ENCODE measurements at regions not wholly inside any gene's neighbourhood (a gene's known extent, or its start where the extent isn't known, plus 50 kb on each side); places are given as distances from the start of the nearest gene placed in this dataset.

- no peak for DNase-seq (ENCODE audit: low read depth in 4 of 4, low spot score in 1 of 4)
Measured at GRCh38 chr18:78849046-78849445, 130.6 kb upstream of the SALL3 start.

- DNase-seq (ENCODE audit: low read depth in 4 of 4, low spot score in 1 of 4), result no peak
Measured at GRCh38 chr18:78849458-78849857, 130.2 kb upstream of the SALL3 start.

- no peak for DNase-seq (ENCODE audit: low read depth in 4 of 4, low spot score in 1 of 4)
Measured at GRCh38 chr18:78853341-78853740, 126.3 kb upstream of the SALL3 start.

GRCh38 chr18:78855188-78855587, 124.4 kb upstream of the SALL3 start:
- DNase-seq (ENCODE audit: low read depth in 4 of 4, low spot score in 1 of 4), result no peak

- DNase-seq (ENCODE audit: low read depth in 4 of 4, low spot score in 1 of 4), result no peak
Measured at GRCh38 chr18:78856569-78857313, 122.9 kb upstream of the SALL3 start.

- DNase-seq (ENCODE audit: low read depth in 4 of 4, low spot score in 1 of 4), result no peak
Measured at GRCh38 chr18:78857314-78858150, 122.1 kb upstream of the SALL3 start.

- no peak for DNase-seq (ENCODE audit: low read depth in 4 of 4, low spot score in 1 of 4)
Measured at GRCh38 chr18:78859686-78860085, 119.9 kb upstream of the SALL3 start.

- no peak for DNase-seq (ENCODE audit: low read depth in 4 of 4, low spot score in 1 of 4)
Measured at GRCh38 chr18:78860117-78860516, 119.5 kb upstream of the SALL3 start.

GRCh38 chr18:78861116-78861515, 118.5 kb upstream of the SALL3 start:
- no peak for DNase-seq (ENCODE audit: low read depth in 4 of 4, low spot score in 1 of 4)

- DNase-seq (ENCODE audit: low read depth in 4 of 4, low spot score in 1 of 4), result no peak
Measured at GRCh38 chr18:78861706-78862105, 117.9 kb upstream of the SALL3 start.

- DNase-seq (ENCODE audit: low read depth in 4 of 4, low spot score in 1 of 4), result no peak
Measured at GRCh38 chr18:78862395-78862794, 117.2 kb upstream of the SALL3 start.

GRCh38 chr18:78865056-78865598, 114.5 kb upstream of the SALL3 start:
- DNase-seq (ENCODE audit: low read depth in 4 of 4, low spot score in 1 of 4), result no peak

GRCh38 chr18:78865771-78866310, 113.8 kb upstream of the SALL3 start:
- DNase-seq (ENCODE audit: low read depth in 4 of 4, low spot score in 1 of 4), result no peak

- no peak for DNase-seq (ENCODE audit: low read depth in 4 of 4, low spot score in 1 of 4)
Measured at GRCh38 chr18:78867131-78867530, 112.5 kb upstream of the SALL3 start.

GRCh38 chr18:78868330-78869316, 111.0 kb upstream of the SALL3 start:
- no peak for DNase-seq (ENCODE audit: low read depth in 4 of 4, low spot score in 1 of 4)

- DNase-seq (ENCODE audit: low read depth in 4 of 4, low spot score in 1 of 4), result no peak
Measured at GRCh38 chr18:78871618-78872017, 108.0 kb upstream of the SALL3 start.

- no peak for DNase-seq (ENCODE audit: low read depth in 4 of 4, low spot score in 1 of 4)
Measured at GRCh38 chr18:78873926-78874500, 105.6 kb upstream of the SALL3 start.

GRCh38 chr18:78875016-78875777, 104.4 kb upstream of the SALL3 start:
- DNase-seq (ENCODE audit: low read depth in 4 of 4, low spot score in 1 of 4), result peak in 1 of 4 experiments; percentile 23

GRCh38 chr18:78875778-78876650, 103.6 kb upstream of the SALL3 start:
- no peak for DNase-seq (ENCODE audit: low read depth in 4 of 4, low spot score in 1 of 4)
